ENCODE measurements at regions not wholly inside any gene's neighbourhood (a gene's known extent, or its start where the extent isn't known, plus 50 kb on each side); places are given as distances from the start of the nearest gene placed in this dataset.

- no peak for FAIRE-seq
- H3K9ac ChIP-seq (ENCODE audit: low read length in 3 of 3), result no peak overlapping the region
- no peaks in the 10 kb centered on the region for H3K27me3 ChIP-seq (ENCODE audit: control insufficient read depth, insufficient read depth, low read length)
- H3K36me3 ChIP-seq (ENCODE audit: control insufficient read depth in 2 of 3, insufficient read depth in 3 of 3, low read length in 3 of 3), result no peaks in the 10 kb centered on the region
- no peak for TF ChIP-seq CTCF (IDR thresholded peaks at IDR 0.05; ENCODE audit: borderline replicate concordance, extremely low read depth, insufficient read depth)
- H3K4me3 ChIP-seq (ENCODE audit: low read length in 3 of 3), result no peak overlapping the region
- intact Hi-C loops (cut with DNase I), result no loop called here
- H3K4me1 ChIP-seq (ENCODE audit: control insufficient read depth in 2 of 3, insufficient read depth in 2 of 3, low read depth in 1 of 3, low read length in 3 of 3), result no peaks in the 10 kb centered on the region
- H3K9me3 ChIP-seq (ENCODE audit: control insufficient read depth in 2 of 3, insufficient read depth in 1 of 3, low read length in 3 of 3), result no peaks in the 10 kb centered on the region
- DNase-seq, result no peak
- no peak overlapping the region for H3K27ac ChIP-seq (ENCODE audit: low read depth in 2 of 2, low read length in 2 of 2)
Measured at GRCh38 chr2:145325485-145325884, 805.6 kb upstream of the ZEB2 start.

GRCh38 chr2:145324748-145325147, 804.8 kb upstream of the ZEB2 start:
- intact Hi-C loops (cut with DNase I), result no loop called here
- Histone ChIP-seq H3K9me3 (ENCODE audit: control insufficient read depth in 2 of 3, insufficient read depth in 1 of 3, low read length in 3 of 3) (no peaks in the 10 kb centered on the region), H3K4me1 (ENCODE audit: control insufficient read depth in 2 of 3, insufficient read depth in 2 of 3, low read depth in 1 of 3, low read length in 3 of 3) (no peaks in the 10 kb centered on the region), H3K9ac (ENCODE audit: low read length in 3 of 3) (no peak overlapping the region), H3K36me3 (ENCODE audit: control insufficient read depth in 2 of 3, insufficient read depth in 3 of 3, low read length in 3 of 3) (no peaks in the 10 kb centered on the region), H3K27me3 (ENCODE audit: control insufficient read depth, insufficient read depth, low read length) (no peaks in the 10 kb centered on the region), H3K27ac (ENCODE audit: low read depth in 2 of 2, low read length in 2 of 2) (no peak overlapping the region), H3K4me3 (ENCODE audit: low read length in 3 of 3) (no peak overlapping the region)
- no peak for TF ChIP-seq CTCF (IDR thresholded peaks at IDR 0.05; ENCODE audit: borderline replicate concordance, extremely low read depth, insufficient read depth)
- no peak for FAIRE-seq
- no peak for DNase-seq

- H3K9ac ChIP-seq (ENCODE audit: low read length in 3 of 3), result no peak overlapping the region
- no peak for TF ChIP-seq CTCF (IDR thresholded peaks at IDR 0.05; ENCODE audit: borderline replicate concordance, extremely low read depth, insufficient read depth)
- no peak overlapping the region for H3K27ac ChIP-seq (ENCODE audit: low read depth in 2 of 2, low read length in 2 of 2)
- intact Hi-C loops (cut with DNase I), result no loop called here
- H3K4me3 ChIP-seq (ENCODE audit: low read length in 3 of 3), result no peak overlapping the region
- H3K9me3 ChIP-seq (ENCODE audit: control insufficient read depth in 2 of 3, insufficient read depth in 1 of 3, low read length in 3 of 3), result no peaks in the 10 kb centered on the region
- no peaks in the 10 kb centered on the region for H3K36me3 ChIP-seq (ENCODE audit: control insufficient read depth in 2 of 3, insufficient read depth in 3 of 3, low read length in 3 of 3)
- no peaks in the 10 kb centered on the region for H3K27me3 ChIP-seq (ENCODE audit: control insufficient read depth, insufficient read depth, low read length)
- FAIRE-seq (no peak), DNase-seq (no peak)
- no peaks in the 10 kb centered on the region for H3K4me1 ChIP-seq (ENCODE audit: control insufficient read depth in 2 of 3, insufficient read depth in 2 of 3, low read depth in 1 of 3, low read length in 3 of 3)
Measured at GRCh38 chr2:145323512-145323911, 803.6 kb upstream of the ZEB2 start.

GRCh38 chr2:145321344-145321743, 801.4 kb upstream of the ZEB2 start:
- Histone ChIP-seq H3K36me3 (ENCODE audit: control insufficient read depth in 2 of 3, insufficient read depth in 3 of 3, low read length in 3 of 3) (no peaks in the 10 kb centered on the region), H3K4me1 (ENCODE audit: control insufficient read depth in 2 of 3, insufficient read depth in 2 of 3, low read depth in 1 of 3, low read length in 3 of 3) (no peaks in the 10 kb centered on the region), H3K27ac (ENCODE audit: low read depth in 2 of 2, low read length in 2 of 2) (no peak overlapping the region), H3K27me3 (ENCODE audit: control insufficient read depth, insufficient read depth, low read length) (no peaks in the 10 kb centered on the region), H3K9ac (ENCODE audit: low read length in 3 of 3) (no peak overlapping the region), H3K4me3 (ENCODE audit: low read length in 3 of 3) (no peak overlapping the region), H3K9me3 (ENCODE audit: control insufficient read depth in 2 of 3, insufficient read depth in 1 of 3, low read length in 3 of 3) (no peaks in the 10 kb centered on the region)
- FAIRE-seq (no peak), DNase-seq (no peak)
- no peak for TF ChIP-seq CTCF (IDR thresholded peaks at IDR 0.05; ENCODE audit: borderline replicate concordance, extremely low read depth, insufficient read depth)
- intact Hi-C loops (cut with DNase I), result no loop called here

Measured in kidney (tissue), 13 donors.